Liver (tissue), 8 donors: ENCODE measurements at regions not wholly inside any gene's neighbourhood (a gene's known extent, or its start where the extent isn't known, plus 50 kb on each side); places are given as distances from the start of the nearest gene placed in this dataset.

Experiments
- DNase-seq: peaks from one replicate; pipeline ENCODE4 v3.0.0-alpha.2; 2017; ENCODE audit warnings: low spot score
- H3K27ac ChIP-seq, 2 donors: one replicate each; pipeline ENCODE4 v1.7.0; 2013; ENCODE audit warnings: inconsistent platforms in 2 of 2, low read length in 2 of 2, control low read depth in 1 of 2, low read depth in 1 of 2, mild to moderate bottlenecking in 1 of 2
- H3K27me3 ChIP-seq, 4 donors: one replicate each; pipeline versions ENCODE4 v1.6.1 to v1.7.0; 2013; ENCODE audit warnings: low read length in 3 of 4, inconsistent platforms in 1 of 4, mild to moderate bottlenecking in 1 of 4, moderate library complexity in 1 of 4; ENCODE audit not compliant: control insufficient read depth in 4 of 4, insufficient read depth in 4 of 4
- H3K36me3 ChIP-seq, 4 donors: one replicate each; pipeline versions ENCODE4 v1.6.1 to v1.7.0; 2013; ENCODE audit warnings: low read length in 3 of 4, mild to moderate bottlenecking in 3 of 4, low read depth in 1 of 4, moderate library complexity in 1 of 4; ENCODE audit not compliant: control insufficient read depth in 4 of 4, insufficient read depth in 3 of 4
- H3K4me1 ChIP-seq, 4 donors: one replicate each; pipeline versions ENCODE4 v1.6.1 to v1.7.0; 2013; ENCODE audit warnings: low read length in 3 of 4, mild to moderate bottlenecking in 3 of 4, moderate library complexity in 1 of 4; ENCODE audit not compliant: control insufficient read depth in 4 of 4, insufficient read depth in 4 of 4
- H3K4me3 ChIP-seq, 3 donors: one replicate each; pipeline versions ENCODE4 v1.6.1 to v1.7.0; 2013; ENCODE audit warnings: low read length in 3 of 3, control low read depth in 1 of 3, low read depth in 1 of 3, mild to moderate bottlenecking in 1 of 3
- H3K9ac ChIP-seq, 2 donors: one replicate each; pipeline ENCODE4 v1.7.0; 2013; ENCODE audit warnings: low read length in 2 of 2, mild to moderate bottlenecking in 2 of 2, moderate library complexity in 2 of 2, control low read depth in 1 of 2, low read depth in 1 of 2
- H3K9me3 ChIP-seq, 4 donors: one replicate each; pipeline versions ENCODE4 v1.6.1 to v1.7.0; 2013; ENCODE audit warnings: low read length in 3 of 4; ENCODE audit not compliant: control insufficient read depth in 4 of 4
- EGR1 ChIP-seq, 2 donors: IDR thresholded peaks; 2 replicates each; pipeline ENCODE4 v1.6.1; 2016 to 2018; ENCODE audit warnings: antibody characterized with exemption in 2 of 2, low read depth in 2 of 2
- FOXA2 ChIP-seq: IDR thresholded peaks from 2 replicates; pipeline ENCODE4 v1.6.1; 2016; ENCODE audit warnings: antibody characterized with exemption
- GABPA ChIP-seq, 2 donors: IDR thresholded peaks in 1 of 2; conservative IDR thresholded peaks in 1 of 2; 2 replicates each; pipeline ENCODE4 v1.6.1; 2016; ENCODE audit warnings: antibody characterized with exemption in 2 of 2, mild to moderate bottlenecking in 1 of 2, moderate library complexity in 1 of 2
- HNF4A ChIP-seq, 2 donors: conservative IDR thresholded peaks; 2 replicates each; pipeline ENCODE4 v1.6.1; 2016; ENCODE audit warnings: antibody characterized with exemption in 2 of 2, mild to moderate bottlenecking in 2 of 2
- HNF4G ChIP-seq: IDR thresholded peaks from 2 replicates; pipeline ENCODE4 v1.6.1; 2016; ENCODE audit warnings: antibody characterized with exemption
- JUND ChIP-seq, 2 donors: IDR thresholded peaks; 2 replicates each; pipeline ENCODE4 v1.6.1; 2016; ENCODE audit warnings: antibody characterized with exemption in 2 of 2
- NR2F2 ChIP-seq: IDR thresholded peaks from 2 replicates; pipeline ENCODE4 v1.6.1; 2016; ENCODE audit warnings: antibody characterized with exemption
- RAD21 ChIP-seq, 2 donors: IDR thresholded peaks; 2 replicates each; pipeline ENCODE4 v1.6.1; 2016; ENCODE audit warnings: antibody characterized with exemption in 2 of 2, mild to moderate bottlenecking in 2 of 2
- RXRA ChIP-seq, 2 donors: IDR thresholded peaks; 2 replicates each; pipeline ENCODE4 v1.6.1; 2017 to 2018; ENCODE audit warnings: antibody characterized with exemption in 2 of 2, mild to moderate bottlenecking in 1 of 2
- SP1 ChIP-seq: IDR thresholded peaks from 2 replicates; pipeline ENCODE4 v1.6.1; 2018; ENCODE audit warnings: antibody characterized with exemption, mild to moderate bottlenecking
- TAF1 ChIP-seq: conservative IDR thresholded peaks from 2 replicates; pipeline ENCODE4 v1.6.1; 2016; ENCODE audit warnings: antibody characterized with exemption, mild to moderate bottlenecking
- YY1 ChIP-seq: IDR thresholded peaks from 2 replicates; pipeline ENCODE4 v1.6.1; 2016; ENCODE audit warnings: antibody characterized with exemption, mild to moderate bottlenecking
- WGBS: extraction: QIAGEN DNeasy Blood & Tissue Kit; methylation state at CpG from one replicate; pipeline ENCODE4 v1.1.7; 2013; 5-methylcytosine and 5-hydroxymethylcytosine counted together
- TF ChIP-seq, protein P1 (sequence below): IDR thresholded peaks from 2 replicates; pipeline ENCODE4 v1.6.1; 2016; ENCODE audit warnings: antibody characterized with exemption
- TF ChIP-seq, protein P2 (sequence below): IDR thresholded peaks from 2 replicates; pipeline ENCODE4 v1.6.1; 2016; ENCODE audit warnings: antibody characterized with exemption
- TF ChIP-seq, protein P3 (sequence below): IDR thresholded peaks from 2 replicates; pipeline ENCODE4 v1.6.1; 2016; ENCODE audit warnings: antibody characterized with exemption
- TF ChIP-seq, protein P4 (sequence below): fragments of 150-350 bp; IDR thresholded peaks from 2 replicates; pipeline ENCODE4 v1.5.1; 2017; ENCODE audit warnings: improper control_type of control experiment, low read depth, low read length; ENCODE audit not compliant: missing input control
- donor health status: healthy.
- donor health status: healthy.
- donor health status: healthy.
- donor health status: healthy.
- donor health status: healthy.

DNA sequence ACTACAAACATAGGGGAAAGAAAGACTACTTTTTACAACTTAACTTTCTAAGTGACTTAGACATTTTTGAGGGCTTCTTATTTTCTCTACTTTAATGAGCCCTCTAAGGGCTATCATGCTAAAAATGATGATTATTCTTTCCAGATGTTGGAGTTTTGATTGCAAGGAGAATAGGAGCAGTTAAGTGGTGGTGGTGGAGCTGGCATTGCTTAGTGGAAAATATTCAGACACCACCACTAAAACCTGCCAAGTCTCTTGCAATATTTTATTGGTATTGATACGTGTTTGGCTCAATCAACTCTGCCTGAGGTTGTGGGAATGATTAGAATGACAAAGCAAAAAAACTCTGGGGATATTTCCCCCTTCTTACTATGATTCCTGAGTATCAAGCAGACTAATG is 82.6 kb upstream of the PTGFR start:
- Histone ChIP-seq H3K9ac (no peak overlapping the region), H3K36me3 (no peaks in the 10 kb centered on the region), H3K27me3 (no peaks in the 10 kb centered on the region), H3K4me3 (no peak overlapping the region), H3K27ac (no peak overlapping the region), H3K9me3 (peaks cover 0 to 15% (median 2%) of the 10 kb centered on the region in 4 donors), H3K4me1 (no peaks in the 10 kb centered on the region)
- 78% methylated on average over 1 of the region's 1 CpG for WGBS
- DNase-seq: no peak
- TF ChIP-seq RXRA (IDR thresholded peaks at IDR 0.05) (no peak), FOXA2 (no peak), GABPA (IDR thresholded peaks at IDR 0.05 in 1 of 2, conservative IDR thresholded peaks at IDR 0.05 in 1 of 2) (no peak), EGR1 (IDR thresholded peaks at IDR 0.05; ENCODE audit: low read depth in 2 of 2) (no peak), HNF4A (conservative IDR thresholded peaks at IDR 0.05) (no peak), TAF1 (no peak), YY1 (no peak), SP1 (no peak), NR2F2 (no peak), HNF4G (no peak)
- TF ChIP-seq, protein P1, sequence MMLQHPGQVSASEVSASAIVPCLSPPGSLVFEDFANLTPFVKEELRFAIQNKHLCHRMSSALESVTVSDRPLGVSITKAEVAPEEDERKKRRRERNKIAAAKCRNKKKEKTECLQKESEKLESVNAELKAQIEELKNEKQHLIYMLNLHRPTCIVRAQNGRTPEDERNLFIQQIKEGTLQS: no peak
- TF ChIP-seq, protein P2, sequence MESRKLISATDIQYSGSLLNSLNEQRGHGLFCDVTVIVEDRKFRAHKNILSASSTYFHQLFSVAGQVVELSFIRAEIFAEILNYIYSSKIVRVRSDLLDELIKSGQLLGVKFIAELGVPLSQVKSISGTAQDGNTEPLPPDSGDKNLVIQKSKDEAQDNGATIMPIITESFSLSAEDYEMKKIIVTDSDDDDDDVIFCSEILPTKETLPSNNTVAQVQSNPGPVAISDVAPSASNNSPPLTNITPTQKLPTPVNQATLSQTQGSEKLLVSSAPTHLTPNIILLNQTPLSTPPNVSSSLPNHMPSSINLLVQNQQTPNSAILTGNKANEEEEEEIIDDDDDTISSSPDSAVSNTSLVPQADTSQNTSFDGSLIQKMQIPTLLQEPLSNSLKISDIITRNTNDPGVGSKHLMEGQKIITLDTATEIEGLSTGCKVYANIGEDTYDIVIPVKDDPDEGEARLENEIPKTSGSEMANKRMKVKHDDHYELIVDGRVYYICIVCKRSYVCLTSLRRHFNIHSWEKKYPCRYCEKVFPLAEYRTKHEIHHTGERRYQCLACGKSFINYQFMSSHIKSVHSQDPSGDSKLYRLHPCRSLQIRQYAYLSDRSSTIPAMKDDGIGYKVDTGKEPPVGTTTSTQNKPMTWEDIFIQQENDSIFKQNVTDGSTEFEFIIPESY: no peak
- TF ChIP-seq, protein P3, sequence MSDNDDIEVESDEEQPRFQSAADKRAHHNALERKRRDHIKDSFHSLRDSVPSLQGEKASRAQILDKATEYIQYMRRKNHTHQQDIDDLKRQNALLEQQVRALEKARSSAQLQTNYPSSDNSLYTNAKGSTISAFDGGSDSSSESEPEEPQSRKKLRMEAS: no peak
- TF ChIP-seq, protein P4, sequence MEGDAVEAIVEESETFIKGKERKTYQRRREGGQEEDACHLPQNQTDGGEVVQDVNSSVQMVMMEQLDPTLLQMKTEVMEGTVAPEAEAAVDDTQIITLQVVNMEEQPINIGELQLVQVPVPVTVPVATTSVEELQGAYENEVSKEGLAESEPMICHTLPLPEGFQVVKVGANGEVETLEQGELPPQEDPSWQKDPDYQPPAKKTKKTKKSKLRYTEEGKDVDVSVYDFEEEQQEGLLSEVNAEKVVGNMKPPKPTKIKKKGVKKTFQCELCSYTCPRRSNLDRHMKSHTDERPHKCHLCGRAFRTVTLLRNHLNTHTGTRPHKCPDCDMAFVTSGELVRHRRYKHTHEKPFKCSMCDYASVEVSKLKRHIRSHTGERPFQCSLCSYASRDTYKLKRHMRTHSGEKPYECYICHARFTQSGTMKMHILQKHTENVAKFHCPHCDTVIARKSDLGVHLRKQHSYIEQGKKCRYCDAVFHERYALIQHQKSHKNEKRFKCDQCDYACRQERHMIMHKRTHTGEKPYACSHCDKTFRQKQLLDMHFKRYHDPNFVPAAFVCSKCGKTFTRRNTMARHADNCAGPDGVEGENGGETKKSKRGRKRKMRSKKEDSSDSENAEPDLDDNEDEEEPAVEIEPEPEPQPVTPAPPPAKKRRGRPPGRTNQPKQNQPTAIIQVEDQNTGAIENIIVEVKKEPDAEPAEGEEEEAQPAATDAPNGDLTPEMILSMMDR: no peak

DNA sequence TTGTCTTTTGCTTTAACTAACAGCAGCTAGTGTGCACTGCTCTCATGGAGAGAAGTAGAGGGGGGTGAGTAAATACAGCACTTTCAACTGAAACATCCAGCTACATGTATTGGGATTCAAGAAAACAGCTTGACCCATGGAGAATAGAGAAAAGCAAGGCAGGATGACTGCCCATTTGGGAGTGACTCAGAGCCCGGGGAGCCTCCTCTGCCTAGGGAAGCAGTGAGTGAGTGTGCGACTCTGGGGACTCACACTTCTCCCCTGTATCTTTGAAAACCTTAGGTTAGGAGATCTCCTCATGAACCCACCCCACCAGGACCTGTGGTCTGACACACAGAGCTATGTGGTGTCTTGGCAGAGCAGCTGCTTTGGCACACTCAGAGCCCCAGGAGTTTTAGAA is 82.0 kb upstream of the PTGFR start:
- WGBS: 96% methylated on average over 2 of the region's 2 CpGs

More for the DNA sequence above, 82.0 kb upstream of the PTGFR start:
- H3K9ac ChIP-seq: no peak overlapping the region
- H3K36me3 ChIP-seq: no peaks in the 10 kb centered on the region
- no peaks in the 10 kb centered on the region for H3K27me3 ChIP-seq
- H3K4me3 ChIP-seq: no peak overlapping the region
- TF ChIP-seq JUND (IDR thresholded peaks at IDR 0.05) (no peak), RXRA (IDR thresholded peaks at IDR 0.05) (no peak), SP1 (no peak), RAD21 (IDR thresholded peaks at IDR 0.05) (no peak), GABPA (IDR thresholded peaks at IDR 0.05 in 1 of 2, conservative IDR thresholded peaks at IDR 0.05 in 1 of 2) (no peak), EGR1 (IDR thresholded peaks at IDR 0.05; ENCODE audit: low read depth in 2 of 2) (no peak), FOXA2 (no peak), TAF1 (no peak), HNF4A (conservative IDR thresholded peaks at IDR 0.05) (no peak)
- TF ChIP-seq, protein P3: no peak
- TF ChIP-seq, protein P1: no peak
- TF ChIP-seq, protein P2: no peak
- no peak overlapping the region for H3K27ac ChIP-seq
- H3K9me3 ChIP-seq: peaks cover 0 to 15% (median 2%) of the 10 kb centered on the region in 4 donors
- no peak for DNase-seq
- no peaks in the 10 kb centered on the region for H3K4me1 ChIP-seq
